GM12878 (cell line): ENCODE measurements at regions not wholly inside any gene's neighbourhood (a gene's known extent, or its start where the extent isn't known, plus 50 kb on each side); places are given as distances from the start of the nearest gene placed in this dataset.

ENCODE experiments used
- ATAC-seq: fragments of 200-7000 bp; cut with Tn5 transposase; 3 replicates; pipeline ENCODE4 v1.9.1; 2020; ENCODE audit warnings: mild to moderate bottlenecking, moderate library complexity
- BruUV-seq: library from RNA; stranded (reverse); fragments of 400-500 nt; replicated peaks from 2 replicates; lab custom pipeline; 2021; lab: Mats Ljungman, UMichigan
- CTCF ChIA-PET: fragments of 300-600 bp; sonication (Branson Sonifier 250); formaldehyde crosslinking; extraction: SDS; loops from one replicate; lab custom pipeline; 2021; ENCODE audit warnings: inconsistent platforms; lab: Yijun Ruan, JAX
- POLR2A ChIA-PET: fragments of 350-600 bp; formaldehyde crosslinking; extraction: SDS; loops from one replicate; lab custom pipeline; 2021; ENCODE audit warnings: inconsistent platforms; lab: Charles Lee
- RAD21 ChIA-PET: fragments of 300-600 bp; sonication (Branson Sonifier 250); formaldehyde crosslinking; loops from one replicate; lab custom pipeline; 2023; ENCODE audit warnings: antibody characterized with exemption; ENCODE audit not compliant: unreplicated experiment; lab: Charles Lee
- SMC1A ChIA-PET: fragments of 300-600 bp; sonication (Branson Sonifier 250); formaldehyde crosslinking; loops from one replicate; lab custom pipeline; 2023; ENCODE audit not compliant: unreplicated experiment, uncharacterized antibody; lab: Charles Lee
- DNase-seq: peaks from one replicate; pipeline ENCODE4 v3.0.0-alpha.2; 2011; ENCODE audit warnings: low read depth, low spot score
- FAIRE-seq: peaks from 3 replicates; lab custom pipeline; 2011; peaks lifted over from hg19 to GRCh38; lab: Jason Lieb, UNC
- H2AFZ ChIP-seq: 2 replicates; pipeline ENCODE4 v1.6.0; 2011; ENCODE audit warnings: low read depth, low read length, control low read depth; ENCODE audit not compliant: control insufficient read depth
- H3K27ac ChIP-seq: 2 replicates; pipeline ENCODE4 v1.5.1; 2011; ENCODE audit warnings: control low read depth; ENCODE audit not compliant: control insufficient read depth, insufficient read depth
- H3K27me3 ChIP-seq, 2 experiments: replicated peaks in 1 of 2; 2 replicates each; pipeline versions ENCODE4 v1.6.0 to v1.6.1; 2011; ENCODE audit warnings: low read length in 1 of 2; ENCODE audit not compliant: control insufficient read depth in 2 of 2, insufficient read depth in 2 of 2
- H3K36me3 ChIP-seq, 2 experiments: 2 replicates each; pipeline ENCODE4 v1.5.1; 2011; ENCODE audit warnings: low read length in 1 of 2; ENCODE audit not compliant: control insufficient read depth in 2 of 2, insufficient read depth in 2 of 2
- H3K4me1 ChIP-seq: 2 replicates; pipeline ENCODE4 v1.6.1; 2011; ENCODE audit warnings: mild to moderate bottlenecking, low read length, moderate library complexity, mixed read lengths; ENCODE audit not compliant: control insufficient read depth, insufficient read depth
- H3K4me2 ChIP-seq: 2 replicates; pipeline ENCODE4 v1.6.0; 2011; ENCODE audit warnings: control low read depth; ENCODE audit not compliant: control insufficient read depth, insufficient read depth
- H3K4me3 ChIP-seq: fragments of 200-600 bp; sonication (generic); 2 replicates; pipeline ENCODE4 v1.5.1; 2016
- H3K79me2 ChIP-seq: 2 replicates; pipeline ENCODE4 v1.6.0; 2011; ENCODE audit warnings: low read length; ENCODE audit not compliant: control insufficient read depth, insufficient read depth
- H3K9ac ChIP-seq: 2 replicates; pipeline ENCODE4 v1.8.0; 2011; ENCODE audit warnings: low read length, control low read depth, mixed read lengths; ENCODE audit not compliant: control insufficient read depth, insufficient read depth
- H3K9me3 ChIP-seq: replicated peaks from 3 replicates; pipeline ENCODE4 v1.5.1; 2011; ENCODE audit warnings: mild to moderate bottlenecking, low read length; ENCODE audit not compliant: control insufficient read depth, insufficient read depth
- H4K20me1 ChIP-seq: 2 replicates; pipeline ENCODE4 v1.6.0; 2011; ENCODE audit not compliant: control insufficient read depth, insufficient read depth
- ESRRA ChIP-seq: IDR thresholded peaks from 2 replicates; pipeline ENCODE4 v1.6.1; 2012; ENCODE audit warnings: mild to moderate bottlenecking, low read length, improper control_type of control experiment
- FOS ChIP-seq: IDR thresholded peaks from 3 replicates; pipeline ENCODE4 v1.6.1; 2011; ENCODE audit warnings: borderline replicate concordance; ENCODE audit not compliant: insufficient read length; ENCODE audit errors: extremely low read depth
- GATAD2B ChIP-seq: fragments of 450-650 bp; conservative IDR thresholded peaks from 2 replicates; pipeline ENCODE4 v1.6.1; 2017; ENCODE audit warnings: low read depth, mild to moderate bottlenecking, moderate library complexity
- MEF2A ChIP-seq: IDR thresholded peaks from 2 replicates; pipeline ENCODE4 v1.6.1; 2011; ENCODE audit warnings: low read depth, mild to moderate bottlenecking, low read length, moderate library complexity; ENCODE audit not compliant: insufficient read depth
- NFYA ChIP-seq: IDR thresholded peaks from 2 replicates; pipeline ENCODE4 v1.6.1; 2011; ENCODE audit warnings: low read depth, mild to moderate bottlenecking, low read length, improper control_type of control experiment, borderline replicate concordance
- NRF1 ChIP-seq: conservative IDR thresholded peaks from 2 replicates; pipeline ENCODE4 v1.6.1; 2011; ENCODE audit warnings: mild to moderate bottlenecking, low read depth, low read length, improper control_type of control experiment
- SMAD1 ChIP-seq: fragments of 450-650 bp; IDR thresholded peaks from 2 replicates; pipeline ENCODE4 v1.6.1; 2018; ENCODE audit warnings: mild to moderate bottlenecking, low read depth; ENCODE audit not compliant: partially characterized antibody
- SUPT20H ChIP-seq: IDR thresholded peaks from 2 replicates; pipeline ENCODE4 v1.6.1; 2011; ENCODE audit warnings: low read depth, mild to moderate bottlenecking, low read length, moderate library complexity, borderline replicate concordance; ENCODE audit not compliant: control insufficient read depth
- ZBTB11 ChIP-seq: fragments of 450-650 bp; formaldehyde crosslinking; IDR thresholded peaks from 2 replicates; pipeline ENCODE4 v1.5.0; 2022; ENCODE audit warnings: mild to moderate bottlenecking, missing genetic modification characterization
- WGBS: methylation state at CpG from one replicate; pipeline ENCODE4 v1.1.6; 2016; ENCODE audit warnings: low lambda C conversion rate; ENCODE audit not compliant: insufficient replicate concordance, insufficient coverage; ENCODE audit errors: missing lambda C conversion rate; 5-methylcytosine and 5-hydroxymethylcytosine counted together
- in situ Hi-C: fragments of 300-500 bp; cut with MboI; formaldehyde crosslinking; loops from 9 replicates; pipeline ENCODE4 v1.14.3; 2018; ENCODE audit warnings: mixed read lengths
- intact Hi-C: fragments of 100-400 bp; cut with micrococcal nuclease; formaldehyde crosslinking; loops from one replicate; pipeline ENCODE4 v1.14.2; 2022; ENCODE audit not compliant: unreplicated experiment
- TF ChIP-seq, protein P1 (sequence below): fragments of 450-650 bp; IDR thresholded peaks from 2 replicates; pipeline ENCODE4 v1.6.1; 2017; ENCODE audit warnings: low read depth, mild to moderate bottlenecking, moderate library complexity
- TF ChIP-seq, protein P2 (sequence below): fragments of 450-650 bp; IDR thresholded peaks from 2 replicates; pipeline ENCODE4 v1.6.1; 2016; ENCODE audit warnings: mild to moderate bottlenecking, moderate library complexity, borderline replicate concordance

DNA sequence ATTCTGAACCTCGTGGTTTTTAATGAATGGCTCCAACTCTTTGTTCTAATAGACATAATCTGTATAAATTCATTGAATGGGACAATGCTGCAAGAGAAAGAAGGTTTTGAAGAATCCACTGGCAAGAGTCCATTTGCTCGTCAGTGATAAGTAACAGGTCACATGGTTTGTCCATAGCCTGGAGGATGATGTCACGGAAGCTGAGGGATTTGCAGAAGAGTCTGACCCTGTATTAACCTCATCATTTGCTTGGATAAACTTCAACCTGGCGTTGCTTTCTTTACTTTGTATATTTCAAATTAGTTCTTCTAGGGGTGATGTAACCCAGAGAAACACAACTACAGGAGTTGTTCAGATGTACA, 197.4 kb downstream of the GAS1 start:
- no peak overlapping the region for H2AFZ ChIP-seq
- WGBS: 0% methylated on average over 4 of the region's 4 CpGs
- H3K4me2 ChIP-seq: no peak overlapping the region
- DNase-seq (no peak), ATAC-seq (no peak), FAIRE-seq (no peak)
- TF ChIP-seq ZBTB11 (no peak), NFYA (no peak), SUPT20H (no peak), FOS (no peak), ESRRA (no peak), GATAD2B (no peak), NRF1 (no peak), SMAD1 (no peak), MEF2A (no peak)
- TF ChIP-seq, protein P1, sequence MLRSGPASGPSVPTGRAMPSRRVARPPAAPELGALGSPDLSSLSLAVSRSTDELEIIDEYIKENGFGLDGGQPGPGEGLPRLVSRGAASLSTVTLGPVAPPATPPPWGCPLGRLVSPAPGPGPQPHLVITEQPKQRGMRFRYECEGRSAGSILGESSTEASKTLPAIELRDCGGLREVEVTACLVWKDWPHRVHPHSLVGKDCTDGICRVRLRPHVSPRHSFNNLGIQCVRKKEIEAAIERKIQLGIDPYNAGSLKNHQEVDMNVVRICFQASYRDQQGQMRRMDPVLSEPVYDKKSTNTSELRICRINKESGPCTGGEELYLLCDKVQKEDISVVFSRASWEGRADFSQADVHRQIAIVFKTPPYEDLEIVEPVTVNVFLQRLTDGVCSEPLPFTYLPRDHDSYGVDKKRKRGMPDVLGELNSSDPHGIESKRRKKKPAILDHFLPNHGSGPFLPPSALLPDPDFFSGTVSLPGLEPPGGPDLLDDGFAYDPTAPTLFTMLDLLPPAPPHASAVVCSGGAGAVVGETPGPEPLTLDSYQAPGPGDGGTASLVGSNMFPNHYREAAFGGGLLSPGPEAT: no peak
- TF ChIP-seq, protein P2, sequence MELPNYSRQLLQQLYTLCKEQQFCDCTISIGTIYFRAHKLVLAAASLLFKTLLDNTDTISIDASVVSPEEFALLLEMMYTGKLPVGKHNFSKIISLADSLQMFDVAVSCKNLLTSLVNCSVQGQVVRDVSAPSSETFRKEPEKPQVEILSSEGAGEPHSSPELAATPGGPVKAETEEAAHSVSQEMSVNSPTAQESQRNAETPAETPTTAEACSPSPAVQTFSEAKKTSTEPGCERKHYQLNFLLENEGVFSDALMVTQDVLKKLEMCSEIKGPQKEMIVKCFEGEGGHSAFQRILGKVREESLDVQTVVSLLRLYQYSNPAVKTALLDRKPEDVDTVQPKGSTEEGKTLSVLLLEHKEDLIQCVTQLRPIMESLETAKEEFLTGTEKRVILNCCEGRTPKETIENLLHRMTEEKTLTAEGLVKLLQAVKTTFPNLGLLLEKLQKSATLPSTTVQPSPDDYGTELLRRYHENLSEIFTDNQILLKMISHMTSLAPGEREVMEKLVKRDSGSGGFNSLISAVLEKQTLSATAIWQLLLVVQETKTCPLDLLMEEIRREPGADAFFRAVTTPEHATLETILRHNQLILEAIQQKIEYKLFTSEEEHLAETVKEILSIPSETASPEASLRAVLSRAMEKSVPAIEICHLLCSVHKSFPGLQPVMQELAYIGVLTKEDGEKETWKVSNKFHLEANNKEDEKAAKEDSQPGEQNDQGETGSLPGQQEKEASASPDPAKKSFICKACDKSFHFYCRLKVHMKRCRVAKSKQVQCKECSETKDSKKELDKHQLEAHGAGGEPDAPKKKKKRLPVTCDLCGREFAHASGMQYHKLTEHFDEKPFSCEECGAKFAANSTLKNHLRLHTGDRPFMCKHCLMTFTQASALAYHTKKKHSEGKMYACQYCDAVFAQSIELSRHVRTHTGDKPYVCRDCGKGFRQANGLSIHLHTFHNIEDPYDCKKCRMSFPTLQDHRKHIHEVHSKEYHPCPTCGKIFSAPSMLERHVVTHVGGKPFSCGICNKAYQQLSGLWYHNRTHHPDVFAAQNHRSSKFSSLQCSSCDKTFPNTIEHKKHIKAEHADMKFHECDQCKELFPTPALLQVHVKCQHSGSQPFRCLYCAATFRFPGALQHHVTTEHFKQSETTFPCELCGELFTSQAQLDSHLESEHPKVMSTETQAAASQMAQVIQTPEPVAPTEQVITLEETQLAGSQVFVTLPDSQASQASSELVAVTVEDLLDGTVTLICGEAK: no peak
- CTCF ChIA-PET: no interaction called here
- in situ Hi-C loops (no loop called here), intact Hi-C loops (no loop called here)
- BruUV-seq: no TSS peak
- no peaks in the 10 kb centered on the region for H3K4me1 ChIP-seq
- no peak overlapping the region for H3K4me3 ChIP-seq
- no peaks in the 10 kb centered on the region for H3K27me3 ChIP-seq
- no peaks in the 10 kb centered on the region for H4K20me1 ChIP-seq
- RAD21 ChIA-PET: no interaction called here
- SMC1A ChIA-PET: no interaction called here
- POLR2A ChIA-PET: no interaction called here
- no peak overlapping the region for H3K27ac ChIP-seq
- H3K36me3 ChIP-seq: no peaks in the 10 kb centered on the region
- H3K9me3 ChIP-seq: no peaks in the 10 kb centered on the region
- H3K79me2 ChIP-seq: no peaks in the 10 kb centered on the region
- H3K9ac ChIP-seq: no peak overlapping the region
